ENCODE measurements at regions not wholly inside any gene's neighbourhood (a gene's known extent, or its start where the extent isn't known, plus 50 kb on each side); places are given as distances from the start of the nearest gene placed in this dataset.
"Not testable (repeated sequence)": the region's sequence is repeated elsewhere in the genome, so short reads cannot be mapped to it uniquely, and the experiment has no call there.

DNA sequence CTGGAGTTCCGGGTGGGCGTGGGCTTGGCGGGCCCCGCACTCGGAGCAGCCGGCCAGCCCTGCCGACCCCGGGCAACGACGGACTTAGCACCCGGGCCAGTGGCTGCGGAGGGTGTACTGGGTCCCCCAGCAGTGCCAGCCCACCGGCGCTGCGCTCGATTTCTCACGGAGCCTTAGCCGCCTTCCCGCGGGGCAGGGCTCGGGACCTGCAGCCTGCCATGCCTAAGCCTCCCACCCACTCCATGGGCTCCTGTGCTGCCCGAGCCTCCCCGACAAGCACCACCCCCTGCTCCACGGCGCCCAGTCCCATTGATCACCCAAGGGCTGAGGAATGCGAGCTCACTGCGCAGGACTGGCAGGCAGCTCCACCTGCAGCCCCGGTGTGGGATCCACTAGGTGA is 99.9 kb upstream of the SETBP1 start:
- TF ChIP-seq, protein P1, sequence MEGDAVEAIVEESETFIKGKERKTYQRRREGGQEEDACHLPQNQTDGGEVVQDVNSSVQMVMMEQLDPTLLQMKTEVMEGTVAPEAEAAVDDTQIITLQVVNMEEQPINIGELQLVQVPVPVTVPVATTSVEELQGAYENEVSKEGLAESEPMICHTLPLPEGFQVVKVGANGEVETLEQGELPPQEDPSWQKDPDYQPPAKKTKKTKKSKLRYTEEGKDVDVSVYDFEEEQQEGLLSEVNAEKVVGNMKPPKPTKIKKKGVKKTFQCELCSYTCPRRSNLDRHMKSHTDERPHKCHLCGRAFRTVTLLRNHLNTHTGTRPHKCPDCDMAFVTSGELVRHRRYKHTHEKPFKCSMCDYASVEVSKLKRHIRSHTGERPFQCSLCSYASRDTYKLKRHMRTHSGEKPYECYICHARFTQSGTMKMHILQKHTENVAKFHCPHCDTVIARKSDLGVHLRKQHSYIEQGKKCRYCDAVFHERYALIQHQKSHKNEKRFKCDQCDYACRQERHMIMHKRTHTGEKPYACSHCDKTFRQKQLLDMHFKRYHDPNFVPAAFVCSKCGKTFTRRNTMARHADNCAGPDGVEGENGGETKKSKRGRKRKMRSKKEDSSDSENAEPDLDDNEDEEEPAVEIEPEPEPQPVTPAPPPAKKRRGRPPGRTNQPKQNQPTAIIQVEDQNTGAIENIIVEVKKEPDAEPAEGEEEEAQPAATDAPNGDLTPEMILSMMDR (IDR thresholded peaks at IDR 0.05; ENCODE audit: insufficient read depth, low read depth, low read length): not testable (repeated sequence)
- TF ChIP-seq EZH2 (IDR thresholded peaks at IDR 0.05; ENCODE audit: insufficient read depth, low read length): not testable (repeated sequence)
